Fibroblast of lung (primary cell): ENCODE measurements at regions not wholly inside any gene's neighbourhood (a gene's known extent, or its start where the extent isn't known, plus 50 kb on each side); places are given as distances from the start of the nearest gene placed in this dataset.
A peak's percentile ranks its signal among the peaks of the same experiment; 100 is the strongest.

Experiments
- DNase-seq, 2 donors: peaks; one replicate each; pipeline versions ENCODE4 v3.0.0 to v3.0.0-alpha.2; 2010; ENCODE audit warnings: low read depth in 2 of 2
- H2AFZ ChIP-seq: 2 replicates; pipeline ENCODE4 v1.5.1; 2012; ENCODE audit warnings: low read length, control low read depth, inconsistent platforms
- H3K27ac ChIP-seq: 2 replicates; pipeline ENCODE4 v1.5.1; 2011; ENCODE audit warnings: low read length, control low read depth; ENCODE audit not compliant: insufficient read depth
- H3K27me3 ChIP-seq: 2 replicates; pipeline ENCODE4 v1.5.1; 2011; ENCODE audit warnings: mild to moderate bottlenecking, low read length; ENCODE audit not compliant: control insufficient read depth, insufficient read depth
- H3K36me3 ChIP-seq: 2 replicates; pipeline ENCODE4 v1.5.1; 2011; ENCODE audit warnings: low read length; ENCODE audit not compliant: control insufficient read depth, insufficient read depth
- H3K4me1 ChIP-seq: 2 replicates; pipeline ENCODE4 v1.5.1; 2011; ENCODE audit warnings: low read length; ENCODE audit not compliant: control insufficient read depth, insufficient read depth; ENCODE audit errors: extremely low read depth
- H3K4me2 ChIP-seq: 2 replicates; pipeline ENCODE4 v1.5.1; 2011; ENCODE audit warnings: low read length, control low read depth; ENCODE audit not compliant: insufficient read depth; ENCODE audit errors: extremely low read depth
- H3K4me3 ChIP-seq, 4 experiments: fragments of 200-600 bp in 1 of 4; sonication (generic) in 1 of 4; replicated peaks in 1 of 4; 2 replicates each; pipeline ENCODE4 v1.5.1; 2011 to 2016; ENCODE audit warnings: low read length in 4 of 4, low read depth in 3 of 4, mild to moderate bottlenecking in 3 of 4, control low read depth in 2 of 4, inconsistent platforms in 1 of 4, mixed read lengths in 1 of 4; ENCODE audit not compliant: insufficient read depth in 1 of 4; ENCODE audit errors: control extremely low read depth in 1 of 4
- H3K79me2 ChIP-seq: 2 replicates; pipeline ENCODE4 v1.5.1; 2012; ENCODE audit warnings: mild to moderate bottlenecking, low read length, inconsistent platforms; ENCODE audit not compliant: control insufficient read depth, insufficient read depth
- H3K9ac ChIP-seq: 2 replicates; pipeline ENCODE4 v1.5.1; 2011; ENCODE audit warnings: mild to moderate bottlenecking, low read length, control low read depth; ENCODE audit not compliant: insufficient read depth
- H3K9me3 ChIP-seq: 2 replicates; pipeline ENCODE4 v1.5.1; 2012; ENCODE audit warnings: low read depth, low read length; ENCODE audit not compliant: control insufficient read depth, insufficient read depth
- H4K20me1 ChIP-seq: 2 replicates; pipeline ENCODE4 v1.5.1; 2011; ENCODE audit warnings: low read length; ENCODE audit not compliant: control insufficient read depth, insufficient read depth; ENCODE audit errors: extremely low read depth
- CTCF ChIP-seq, 2 donors: IDR thresholded peaks in 1 of 2; conservative IDR thresholded peaks in 1 of 2; 1 replicate in 1 of 2; 2 replicates in 1 of 2; pipeline ENCODE4 v1.5.1; 2011 to 2012; ENCODE audit warnings: low read length in 2 of 2, control low read depth in 1 of 2, inconsistent platforms in 1 of 2, low read depth in 1 of 2, mild to moderate bottlenecking in 1 of 2
- EZH2 ChIP-seq: IDR thresholded peaks from 2 replicates; pipeline ENCODE4 v1.5.1; 2012; ENCODE audit warnings: low read length, control low read depth, mild to moderate bottlenecking; ENCODE audit errors: missing control alignments

GRCh38 chrY:7736847-7737365, 825.4 kb upstream of the AMELY start:
- TF ChIP-seq CTCF (conservative IDR thresholded peaks at IDR 0.05 in 1 of 2, IDR thresholded peaks at IDR 0.05 in 1 of 2; ENCODE audit: low read depth in 1 of 2, low read length in 2 of 2) (no peak), EZH2 (no peak)
- Histone ChIP-seq H3K4me2 (no peak overlapping the region), H3K36me3 (no peaks in the 10 kb centered on the region), H4K20me1 (no peaks in the 10 kb centered on the region), H3K27ac (no peak overlapping the region), H3K9me3 (no peaks in the 10 kb centered on the region), H3K4me3 (no peak overlapping the region), H3K27me3 (no peaks in the 10 kb centered on the region), H2AFZ (no peak overlapping the region), H3K9ac (no peak overlapping the region), H3K4me1 (no peaks in the 10 kb centered on the region), H3K79me2 (no peaks in the 10 kb centered on the region)
- DNase-seq: peak in 1 of 2 donors; percentile 67

- no peak for TF ChIP-seq EZH2
- Histone ChIP-seq H3K4me3 (no peak overlapping the region), H3K79me2 (no peaks in the 10 kb centered on the region), H3K9ac (no peak overlapping the region), H3K36me3 (no peaks in the 10 kb centered on the region), H3K4me1 (peaks cover 2% of the 10 kb centered on the region), H3K4me2 (no peak overlapping the region), H3K9me3 (no peaks in the 10 kb centered on the region), H2AFZ (no peak overlapping the region), H3K27me3 (no peaks in the 10 kb centered on the region), H3K27ac (no peak overlapping the region), H4K20me1 (no peaks in the 10 kb centered on the region)
- DNase-seq: no peak
Observed at GRCh38 chrY:7731651-7732050, 820.1 kb upstream of the AMELY start.

GRCh38 chrY:7730664-7731063, 819.1 kb upstream of the AMELY start:
- Histone ChIP-seq H2AFZ (no peak overlapping the region), H3K27ac (no peak overlapping the region), H3K4me3 (no peak overlapping the region), H3K4me2 (no peak overlapping the region), H4K20me1 (no peaks in the 10 kb centered on the region), H3K27me3 (no peaks in the 10 kb centered on the region), H3K36me3 (no peaks in the 10 kb centered on the region), H3K79me2 (no peaks in the 10 kb centered on the region), H3K9ac (no peak overlapping the region), H3K4me1 (peaks cover 2% of the 10 kb centered on the region), H3K9me3 (no peaks in the 10 kb centered on the region)
- TF ChIP-seq CTCF (conservative IDR thresholded peaks at IDR 0.05 in 1 of 2, IDR thresholded peaks at IDR 0.05 in 1 of 2; ENCODE audit: low read depth in 1 of 2, low read length in 2 of 2) (no peak), EZH2 (no peak)
- no peak for DNase-seq
